GM12878 (cell line): ENCODE measurements at regions not wholly inside any gene's neighbourhood (a gene's known extent, or its start where the extent isn't known, plus 50 kb on each side); places are given as distances from the start of the nearest gene placed in this dataset.

ENCODE experiments used
- ATAC-seq: fragments of 200-7000 bp; cut with Tn5 transposase; 3 replicates; pipeline ENCODE4 v1.9.1; 2020; ENCODE audit warnings: mild to moderate bottlenecking, moderate library complexity
- BruUV-seq: library from RNA; stranded (reverse); fragments of 400-500 nt; replicated peaks from 2 replicates; lab custom pipeline; 2021; lab: Mats Ljungman, UMichigan
- CTCF ChIA-PET: fragments of 300-600 bp; sonication (Branson Sonifier 250); formaldehyde crosslinking; extraction: SDS; loops from one replicate; lab custom pipeline; 2021; ENCODE audit warnings: inconsistent platforms; lab: Yijun Ruan, JAX
- POLR2A ChIA-PET: fragments of 350-600 bp; formaldehyde crosslinking; extraction: SDS; loops from one replicate; lab custom pipeline; 2021; ENCODE audit warnings: inconsistent platforms; lab: Charles Lee
- RAD21 ChIA-PET: fragments of 300-600 bp; sonication (Branson Sonifier 250); formaldehyde crosslinking; loops from one replicate; lab custom pipeline; 2023; ENCODE audit warnings: antibody characterized with exemption; ENCODE audit not compliant: unreplicated experiment; lab: Charles Lee
- SMC1A ChIA-PET: fragments of 300-600 bp; sonication (Branson Sonifier 250); formaldehyde crosslinking; loops from one replicate; lab custom pipeline; 2023; ENCODE audit not compliant: unreplicated experiment, uncharacterized antibody; lab: Charles Lee
- DNase-seq: peaks from one replicate; pipeline ENCODE4 v3.0.0-alpha.2; 2011; ENCODE audit warnings: low read depth, low spot score
- FAIRE-seq: peaks from 3 replicates; lab custom pipeline; 2011; peaks lifted over from hg19 to GRCh38; lab: Jason Lieb, UNC
- H2AFZ ChIP-seq: 2 replicates; pipeline ENCODE4 v1.6.0; 2011; ENCODE audit warnings: low read depth, low read length, control low read depth; ENCODE audit not compliant: control insufficient read depth
- H3K27ac ChIP-seq: 2 replicates; pipeline ENCODE4 v1.5.1; 2011; ENCODE audit warnings: control low read depth; ENCODE audit not compliant: control insufficient read depth, insufficient read depth
- H3K27me3 ChIP-seq, 2 experiments: replicated peaks in 1 of 2; 2 replicates each; pipeline versions ENCODE4 v1.6.0 to v1.6.1; 2011; ENCODE audit warnings: low read length in 1 of 2; ENCODE audit not compliant: control insufficient read depth in 2 of 2, insufficient read depth in 2 of 2
- H3K36me3 ChIP-seq, 2 experiments: 2 replicates each; pipeline ENCODE4 v1.5.1; 2011; ENCODE audit warnings: low read length in 1 of 2; ENCODE audit not compliant: control insufficient read depth in 2 of 2, insufficient read depth in 2 of 2
- H3K4me1 ChIP-seq: 2 replicates; pipeline ENCODE4 v1.6.1; 2011; ENCODE audit warnings: mild to moderate bottlenecking, low read length, moderate library complexity, mixed read lengths; ENCODE audit not compliant: control insufficient read depth, insufficient read depth
- H3K4me2 ChIP-seq: 2 replicates; pipeline ENCODE4 v1.6.0; 2011; ENCODE audit warnings: control low read depth; ENCODE audit not compliant: control insufficient read depth, insufficient read depth
- H3K4me3 ChIP-seq: fragments of 200-600 bp; sonication (generic); 2 replicates; pipeline ENCODE4 v1.5.1; 2016
- H3K79me2 ChIP-seq: 2 replicates; pipeline ENCODE4 v1.6.0; 2011; ENCODE audit warnings: low read length; ENCODE audit not compliant: control insufficient read depth, insufficient read depth
- H3K9ac ChIP-seq: 2 replicates; pipeline ENCODE4 v1.8.0; 2011; ENCODE audit warnings: low read length, control low read depth, mixed read lengths; ENCODE audit not compliant: control insufficient read depth, insufficient read depth
- H3K9me3 ChIP-seq: replicated peaks from 3 replicates; pipeline ENCODE4 v1.5.1; 2011; ENCODE audit warnings: mild to moderate bottlenecking, low read length; ENCODE audit not compliant: control insufficient read depth, insufficient read depth
- H4K20me1 ChIP-seq: 2 replicates; pipeline ENCODE4 v1.6.0; 2011; ENCODE audit not compliant: control insufficient read depth, insufficient read depth
- KLF5 ChIP-seq: fragments of 450-650 bp; IDR thresholded peaks from 2 replicates; pipeline ENCODE4 v1.6.1; 2014; ENCODE audit warnings: mild to moderate bottlenecking; ENCODE audit not compliant: partially characterized antibody
- WGBS: methylation state at CpG from one replicate; pipeline ENCODE4 v1.1.6; 2016; ENCODE audit warnings: low lambda C conversion rate; ENCODE audit not compliant: insufficient replicate concordance, insufficient coverage; ENCODE audit errors: missing lambda C conversion rate; 5-methylcytosine and 5-hydroxymethylcytosine counted together
- in situ Hi-C: fragments of 300-500 bp; cut with MboI; formaldehyde crosslinking; loops from 9 replicates; pipeline ENCODE4 v1.14.3; 2018; ENCODE audit warnings: mixed read lengths
- intact Hi-C: fragments of 100-400 bp; cut with micrococcal nuclease; formaldehyde crosslinking; loops from one replicate; pipeline ENCODE4 v1.14.2; 2022; ENCODE audit not compliant: unreplicated experiment
- TF ChIP-seq, protein P1 (sequence below): IDR thresholded peaks from 2 replicates; pipeline ENCODE4 v1.6.1; 2012; ENCODE audit warnings: mild to moderate bottlenecking, low read depth, low read length
- TF ChIP-seq, protein P2 (sequence below): IDR thresholded peaks from 2 replicates; pipeline ENCODE4 v1.6.1; 2012; ENCODE audit warnings: improper control_type of control experiment, low read depth, low read length; ENCODE audit not compliant: insufficient replicate concordance

DNA sequence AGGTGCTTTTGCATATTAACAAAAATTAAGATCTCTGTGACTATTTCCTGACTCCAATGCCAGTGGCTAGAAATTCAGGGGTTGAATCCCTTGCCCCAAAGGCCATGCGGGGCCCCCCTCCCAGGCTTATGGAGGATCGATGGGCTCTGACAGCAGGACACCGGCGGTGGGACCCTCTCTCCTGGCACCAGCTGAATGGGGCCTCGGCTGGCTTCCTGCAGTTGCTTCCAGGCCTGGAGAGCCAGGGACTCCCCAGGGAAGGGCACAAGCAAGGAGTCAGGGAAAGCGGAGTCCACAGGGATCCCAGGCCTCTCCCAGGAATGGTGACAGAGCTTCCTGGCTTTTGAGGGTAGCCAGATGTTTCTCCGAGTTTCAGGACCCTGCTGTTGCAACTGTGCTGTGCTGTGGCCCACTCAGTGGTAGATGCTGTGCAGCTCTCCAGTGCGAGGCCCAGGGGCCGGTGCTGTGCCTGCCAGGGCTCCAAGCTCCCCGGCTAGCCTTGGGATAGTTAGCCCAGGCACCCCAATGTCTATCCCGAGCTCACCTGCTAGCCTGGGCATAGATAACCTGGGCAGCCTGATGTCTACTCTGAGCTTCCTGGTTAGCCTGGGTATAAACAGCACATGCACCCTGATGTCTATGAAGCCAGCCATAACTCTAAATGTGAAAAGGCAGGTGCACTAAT lies 372.6 kb downstream of the SHANK2 start:
- ChIA-PET POLR2A (interaction anchor here (0.5 kb wide), 1 partner anchor 42 kb away, joined by 5 read pairs; no protein-coding TSS in a partner anchor), SMC1A (no interaction called here), CTCF (no interaction called here), RAD21 (no interaction called here)
- Histone ChIP-seq H3K4me1 (no peaks in the 10 kb centered on the region), H3K4me3 (no peak overlapping the region), H3K27me3 (no peaks in the 10 kb centered on the region; a peak in 1 of 4 replicates), H3K9me3 (no peaks in the 10 kb centered on the region), H4K20me1 (no peaks in the 10 kb centered on the region), H3K27ac (no peak overlapping the region), H3K9ac (no peak overlapping the region), H3K36me3 (no peaks in the 10 kb centered on the region), H3K79me2 (no peaks in the 10 kb centered on the region), H2AFZ (no peak overlapping the region), H3K4me2 (no peak overlapping the region)
- no peak for FAIRE-seq
- ATAC-seq, result no peak
- WGBS, result 14% methylated on average over 11 of the region's 11 CpGs
- no peak for DNase-seq
- no TSS peak for BruUV-seq
- in situ Hi-C loops, result no loop called here
- TF ChIP-seq, protein P1, sequence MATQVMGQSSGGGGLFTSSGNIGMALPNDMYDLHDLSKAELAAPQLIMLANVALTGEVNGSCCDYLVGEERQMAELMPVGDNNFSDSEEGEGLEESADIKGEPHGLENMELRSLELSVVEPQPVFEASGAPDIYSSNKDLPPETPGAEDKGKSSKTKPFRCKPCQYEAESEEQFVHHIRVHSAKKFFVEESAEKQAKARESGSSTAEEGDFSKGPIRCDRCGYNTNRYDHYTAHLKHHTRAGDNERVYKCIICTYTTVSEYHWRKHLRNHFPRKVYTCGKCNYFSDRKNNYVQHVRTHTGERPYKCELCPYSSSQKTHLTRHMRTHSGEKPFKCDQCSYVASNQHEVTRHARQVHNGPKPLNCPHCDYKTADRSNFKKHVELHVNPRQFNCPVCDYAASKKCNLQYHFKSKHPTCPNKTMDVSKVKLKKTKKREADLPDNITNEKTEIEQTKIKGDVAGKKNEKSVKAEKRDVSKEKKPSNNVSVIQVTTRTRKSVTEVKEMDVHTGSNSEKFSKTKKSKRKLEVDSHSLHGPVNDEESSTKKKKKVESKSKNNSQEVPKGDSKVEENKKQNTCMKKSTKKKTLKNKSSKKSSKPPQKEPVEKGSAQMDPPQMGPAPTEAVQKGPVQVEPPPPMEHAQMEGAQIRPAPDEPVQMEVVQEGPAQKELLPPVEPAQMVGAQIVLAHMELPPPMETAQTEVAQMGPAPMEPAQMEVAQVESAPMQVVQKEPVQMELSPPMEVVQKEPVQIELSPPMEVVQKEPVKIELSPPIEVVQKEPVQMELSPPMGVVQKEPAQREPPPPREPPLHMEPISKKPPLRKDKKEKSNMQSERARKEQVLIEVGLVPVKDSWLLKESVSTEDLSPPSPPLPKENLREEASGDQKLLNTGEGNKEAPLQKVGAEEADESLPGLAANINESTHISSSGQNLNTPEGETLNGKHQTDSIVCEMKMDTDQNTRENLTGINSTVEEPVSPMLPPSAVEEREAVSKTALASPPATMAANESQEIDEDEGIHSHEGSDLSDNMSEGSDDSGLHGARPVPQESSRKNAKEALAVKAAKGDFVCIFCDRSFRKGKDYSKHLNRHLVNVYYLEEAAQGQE, result no peak
- no peak for TF ChIP-seq KLF5
- TF ChIP-seq, protein P2, sequence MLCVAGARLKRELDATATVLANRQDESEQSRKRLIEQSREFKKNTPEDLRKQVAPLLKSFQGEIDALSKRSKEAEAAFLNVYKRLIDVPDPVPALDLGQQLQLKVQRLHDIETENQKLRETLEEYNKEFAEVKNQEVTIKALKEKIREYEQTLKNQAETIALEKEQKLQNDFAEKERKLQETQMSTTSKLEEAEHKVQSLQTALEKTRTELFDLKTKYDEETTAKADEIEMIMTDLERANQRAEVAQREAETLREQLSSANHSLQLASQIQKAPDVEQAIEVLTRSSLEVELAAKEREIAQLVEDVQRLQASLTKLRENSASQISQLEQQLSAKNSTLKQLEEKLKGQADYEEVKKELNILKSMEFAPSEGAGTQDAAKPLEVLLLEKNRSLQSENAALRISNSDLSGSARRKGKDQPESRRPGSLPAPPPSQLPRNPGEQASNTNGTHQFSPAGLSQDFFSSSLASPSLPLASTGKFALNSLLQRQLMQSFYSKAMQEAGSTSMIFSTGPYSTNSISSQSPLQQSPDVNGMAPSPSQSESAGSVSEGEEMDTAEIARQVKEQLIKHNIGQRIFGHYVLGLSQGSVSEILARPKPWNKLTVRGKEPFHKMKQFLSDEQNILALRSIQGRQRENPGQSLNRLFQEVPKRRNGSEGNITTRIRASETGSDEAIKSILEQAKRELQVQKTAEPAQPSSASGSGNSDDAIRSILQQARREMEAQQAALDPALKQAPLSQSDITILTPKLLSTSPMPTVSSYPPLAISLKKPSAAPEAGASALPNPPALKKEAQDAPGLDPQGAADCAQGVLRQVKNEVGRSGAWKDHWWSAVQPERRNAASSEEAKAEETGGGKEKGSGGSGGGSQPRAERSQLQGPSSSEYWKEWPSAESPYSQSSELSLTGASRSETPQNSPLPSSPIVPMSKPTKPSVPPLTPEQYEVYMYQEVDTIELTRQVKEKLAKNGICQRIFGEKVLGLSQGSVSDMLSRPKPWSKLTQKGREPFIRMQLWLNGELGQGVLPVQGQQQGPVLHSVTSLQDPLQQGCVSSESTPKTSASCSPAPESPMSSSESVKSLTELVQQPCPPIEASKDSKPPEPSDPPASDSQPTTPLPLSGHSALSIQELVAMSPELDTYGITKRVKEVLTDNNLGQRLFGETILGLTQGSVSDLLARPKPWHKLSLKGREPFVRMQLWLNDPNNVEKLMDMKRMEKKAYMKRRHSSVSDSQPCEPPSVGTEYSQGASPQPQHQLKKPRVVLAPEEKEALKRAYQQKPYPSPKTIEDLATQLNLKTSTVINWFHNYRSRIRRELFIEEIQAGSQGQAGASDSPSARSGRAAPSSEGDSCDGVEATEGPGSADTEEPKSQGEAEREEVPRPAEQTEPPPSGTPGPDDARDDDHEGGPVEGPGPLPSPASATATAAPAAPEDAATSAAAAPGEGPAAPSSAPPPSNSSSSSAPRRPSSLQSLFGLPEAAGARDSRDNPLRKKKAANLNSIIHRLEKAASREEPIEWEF, result no peak
- intact Hi-C loops, result no loop called here
